ENCODE measurements at regions not wholly inside any gene's neighbourhood (a gene's known extent, or its start where the extent isn't known, plus 50 kb on each side); places are given as distances from the start of the nearest gene placed in this dataset.

GRCh38 chr11:80632691-80633090 lies 1191.9 kb upstream of the TENM4 start:
- Histone ChIP-seq H3K27me3 (ENCODE audit: insufficient read depth, low read length) (no peaks in the 10 kb centered on the region), H4K12ac (ENCODE audit: low read depth, low read length) (no peak overlapping the region), H2BK12ac (ENCODE audit: low read length) (no peak overlapping the region), H3K4me3 (ENCODE audit: low read depth, low read length) (no peak overlapping the region), H3K23ac (ENCODE audit: low read length) (no peak overlapping the region), H2BK120ac (ENCODE audit: insufficient read depth, low read length, poor library complexity) (no peak overlapping the region), H3K14ac (ENCODE audit: low read length) (no peak overlapping the region), H3K4me2 (ENCODE audit: low read length) (no peak overlapping the region), H3K4me1 (ENCODE audit: control insufficient read depth in 1 of 2, insufficient read depth in 2 of 2, low read length in 2 of 2) (peaks cover 2 to 3% of the 10 kb centered on the region in 2 experiments), H2BK5ac (ENCODE audit: low read depth, low read length, poor library complexity) (no peak overlapping the region), H3K18ac (ENCODE audit: low read length) (no peak overlapping the region), H3K27ac (ENCODE audit: low read depth, low read length) (no peak overlapping the region), H3K9ac (ENCODE audit: low read length) (no peak overlapping the region), H4K8ac (ENCODE audit: low read depth, low read length) (no peak overlapping the region), H3K79me2 (ENCODE audit: control insufficient read depth, insufficient read depth, low read length, poor library complexity) (no peaks in the 10 kb centered on the region), H3K4ac (ENCODE audit: low read depth, low read length) (no peak overlapping the region), H3K79me1 (ENCODE audit: low read length) (no peaks in the 10 kb centered on the region), H4K91ac (ENCODE audit: low read depth, low read length) (no peak overlapping the region), H2AFZ (ENCODE audit: insufficient read depth, low read length, poor library complexity) (no peak overlapping the region), H2AK5ac (ENCODE audit: low read length) (no peak overlapping the region), H3K36me3 (ENCODE audit: control insufficient read depth in 1 of 2, insufficient read depth in 2 of 2, low read length in 2 of 2) (no peaks in the 10 kb centered on the region), H3K9me3 (ENCODE audit: insufficient read depth, low read depth, low read length) (no peaks in the 10 kb centered on the region)
- no CpG with 5 or more reads among the region's 4 CpGs for WGBS (ENCODE audit: extremely low coverage, insufficient coverage, insufficient read length)
- DNase-seq: no peak

GRCh38 chr11:80632156-80632555 lies 1191.3 kb upstream of the TENM4 start:
- Histone ChIP-seq H3K4me1 (ENCODE audit: control insufficient read depth in 1 of 2, insufficient read depth in 2 of 2, low read length in 2 of 2) (peaks cover 2 to 3% of the 10 kb centered on the region in 2 experiments), H3K79me1 (ENCODE audit: low read length) (no peaks in the 10 kb centered on the region), H3K27ac (ENCODE audit: low read depth, low read length) (peak overlapping the region; percentile 74), H3K14ac (ENCODE audit: low read length) (no peak overlapping the region), H3K9ac (ENCODE audit: low read length) (no peak overlapping the region), H3K4me2 (ENCODE audit: low read length) (no peak overlapping the region), H3K27me3 (ENCODE audit: insufficient read depth, low read length) (no peaks in the 10 kb centered on the region), H3K4ac (ENCODE audit: low read depth, low read length) (no peak overlapping the region), H2BK120ac (ENCODE audit: insufficient read depth, low read length, poor library complexity) (no peak overlapping the region), H4K12ac (ENCODE audit: low read depth, low read length) (no peak overlapping the region), H3K9me3 (ENCODE audit: insufficient read depth, low read depth, low read length) (no peaks in the 10 kb centered on the region), H3K79me2 (ENCODE audit: control insufficient read depth, insufficient read depth, low read length, poor library complexity) (no peaks in the 10 kb centered on the region), H2AFZ (ENCODE audit: insufficient read depth, low read length, poor library complexity) (no peak overlapping the region), H2BK12ac (ENCODE audit: low read length) (no peak overlapping the region), H3K36me3 (ENCODE audit: control insufficient read depth in 1 of 2, insufficient read depth in 2 of 2, low read length in 2 of 2) (no peaks in the 10 kb centered on the region), H2BK5ac (ENCODE audit: low read depth, low read length, poor library complexity) (peak overlapping the region; percentile 68), H2AK5ac (ENCODE audit: low read length) (no peak overlapping the region), H4K8ac (ENCODE audit: low read depth, low read length) (peak overlapping the region; percentile 54), H4K91ac (ENCODE audit: low read depth, low read length) (peak overlapping the region; percentile 73), H3K4me3 (ENCODE audit: low read depth, low read length) (no peak overlapping the region), H3K23ac (ENCODE audit: low read length) (no peak overlapping the region), H3K18ac (ENCODE audit: low read length) (no peak overlapping the region)
- WGBS (ENCODE audit: extremely low coverage, insufficient coverage, insufficient read length): no CpG with 5 or more reads among the region's 2 CpGs
- DNase-seq: no peak

DNA sequence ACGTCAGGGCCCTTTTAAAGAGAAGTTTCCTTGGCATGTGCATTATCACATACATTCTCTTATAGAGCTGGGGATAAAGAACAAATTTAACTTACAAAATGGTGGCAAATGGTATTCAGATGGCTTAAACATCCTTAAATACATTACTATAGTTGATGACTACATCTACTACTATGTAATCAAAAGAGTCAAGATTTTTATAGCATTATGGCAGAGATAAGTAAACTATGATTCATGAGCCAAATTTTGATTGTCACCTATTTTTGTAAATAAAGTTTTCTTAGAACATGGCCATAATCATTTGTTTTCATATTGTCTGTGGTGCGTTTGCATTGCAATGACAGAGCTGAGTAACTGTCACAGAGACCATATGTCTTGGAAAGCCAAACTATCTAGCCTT lies 1188.6 kb upstream of the TENM4 start:
- WGBS (ENCODE audit: extremely low coverage, insufficient coverage, insufficient read length): no CpG with 5 or more reads among the region's 2 CpGs

GRCh38 chr11:80627364-80627763 lies 1186.5 kb upstream of the TENM4 start:
- Histone ChIP-seq H3K23ac (ENCODE audit: low read length) (no peak overlapping the region), H3K27ac (ENCODE audit: low read depth, low read length) (no peak overlapping the region), H3K4ac (ENCODE audit: low read depth, low read length) (no peak overlapping the region), H3K4me1 (ENCODE audit: control insufficient read depth in 1 of 2, insufficient read depth in 2 of 2, low read length in 2 of 2) (peaks cover 2 to 3% of the 10 kb centered on the region in 2 experiments), H2BK120ac (ENCODE audit: insufficient read depth, low read length, poor library complexity) (no peak overlapping the region), H3K79me1 (ENCODE audit: low read length) (no peaks in the 10 kb centered on the region), H3K4me2 (ENCODE audit: low read length) (no peak overlapping the region), H4K8ac (ENCODE audit: low read depth, low read length) (no peak overlapping the region), H2BK12ac (ENCODE audit: low read length) (no peak overlapping the region), H3K18ac (ENCODE audit: low read length) (no peak overlapping the region), H2AFZ (ENCODE audit: insufficient read depth, low read length, poor library complexity) (no peak overlapping the region), H2AK5ac (ENCODE audit: low read length) (no peak overlapping the region), H3K9ac (ENCODE audit: low read length) (no peak overlapping the region), H3K4me3 (ENCODE audit: low read depth, low read length) (no peak overlapping the region), H3K27me3 (ENCODE audit: insufficient read depth, low read length) (no peaks in the 10 kb centered on the region), H3K9me3 (ENCODE audit: insufficient read depth, low read depth, low read length) (no peaks in the 10 kb centered on the region), H4K91ac (ENCODE audit: low read depth, low read length) (no peak overlapping the region), H3K14ac (ENCODE audit: low read length) (no peak overlapping the region), H2BK5ac (ENCODE audit: low read depth, low read length, poor library complexity) (no peak overlapping the region), H4K12ac (ENCODE audit: low read depth, low read length) (no peak overlapping the region), H3K79me2 (ENCODE audit: control insufficient read depth, insufficient read depth, low read length, poor library complexity) (no peaks in the 10 kb centered on the region), H3K36me3 (ENCODE audit: control insufficient read depth in 1 of 2, insufficient read depth in 2 of 2, low read length in 2 of 2) (no peaks in the 10 kb centered on the region)
- no CpG with 5 or more reads among the region's 1 CpG for WGBS (ENCODE audit: extremely low coverage, insufficient coverage, insufficient read length)
- DNase-seq: no peak

More for the DNA sequence above, 1188.6 kb upstream of the TENM4 start:
- Histone ChIP-seq H3K9me3 (ENCODE audit: insufficient read depth, low read depth, low read length) (no peaks in the 10 kb centered on the region), H2BK5ac (ENCODE audit: low read depth, low read length, poor library complexity) (no peak overlapping the region), H4K12ac (ENCODE audit: low read depth, low read length) (no peak overlapping the region), H3K23ac (ENCODE audit: low read length) (no peak overlapping the region), H2BK12ac (ENCODE audit: low read length) (no peak overlapping the region), H3K14ac (ENCODE audit: low read length) (no peak overlapping the region), H4K91ac (ENCODE audit: low read depth, low read length) (no peak overlapping the region), H3K79me2 (ENCODE audit: control insufficient read depth, insufficient read depth, low read length, poor library complexity) (no peaks in the 10 kb centered on the region), H2AK5ac (ENCODE audit: low read length) (no peak overlapping the region), H2AFZ (ENCODE audit: insufficient read depth, low read length, poor library complexity) (no peak overlapping the region), H3K4me3 (ENCODE audit: low read depth, low read length) (no peak overlapping the region), H3K4me2 (ENCODE audit: low read length) (no peak overlapping the region), H2BK120ac (ENCODE audit: insufficient read depth, low read length, poor library complexity) (no peak overlapping the region), H3K27me3 (ENCODE audit: insufficient read depth, low read length) (no peaks in the 10 kb centered on the region), H4K8ac (ENCODE audit: low read depth, low read length) (no peak overlapping the region), H3K4ac (ENCODE audit: low read depth, low read length) (no peak overlapping the region), H3K36me3 (ENCODE audit: control insufficient read depth in 1 of 2, insufficient read depth in 2 of 2, low read length in 2 of 2) (no peaks in the 10 kb centered on the region), H3K4me1 (ENCODE audit: control insufficient read depth in 1 of 2, insufficient read depth in 2 of 2, low read length in 2 of 2) (peaks cover 2 to 3% of the 10 kb centered on the region in 2 experiments), H3K79me1 (ENCODE audit: low read length) (no peaks in the 10 kb centered on the region), H3K9ac (ENCODE audit: low read length) (no peak overlapping the region), H3K27ac (ENCODE audit: low read depth, low read length) (no peak overlapping the region), H3K18ac (ENCODE audit: low read length) (no peak overlapping the region)
- DNase-seq: no peak

Measured in trophoblast cell (in vitro differentiated cells and primary cell).